GM23338 (cell line): ENCODE measurements at regions not wholly inside any gene's neighbourhood (a gene's known extent, or its start where the extent isn't known, plus 50 kb on each side); places are given as distances from the start of the nearest gene placed in this dataset.

ENCODE experiments used
- ATAC-seq: fragments of 200-7000 bp; cut with Tn5 transposase; 3 replicates; pipeline ENCODE4 v1.9.1; 2020
- DNase-seq: peaks from one replicate; pipeline ENCODE4 v3.0.0-alpha.2; 2015; ENCODE audit warnings: low spot score
- H2AFZ ChIP-seq: fragments of 200-600 bp; sonication (generic); 2 replicates; pipeline ENCODE4 v1.8.0; 2016; ENCODE audit warnings: antibody characterized with exemption, mild to moderate bottlenecking, moderate library complexity
- H3F3A ChIP-seq: fragments of 200-600 bp; sonication (generic); replicated peaks from 2 replicates; pipeline ENCODE4 v1.8.0; 2017; ENCODE audit warnings: antibody characterized with exemption, mixed run types, low read depth
- H3K27ac ChIP-seq: fragments of 200-600 bp; sonication (generic); 2 replicates; pipeline ENCODE4 v1.6.1; 2016; ENCODE audit warnings: low read depth
- H3K27me3 ChIP-seq: fragments of 200-600 bp; sonication (generic); 2 replicates; pipeline ENCODE4 v1.8.0; 2016; ENCODE audit warnings: mild to moderate bottlenecking, mixed run types, moderate library complexity; ENCODE audit not compliant: insufficient read depth
- H3K36me3 ChIP-seq: fragments of 200-600 bp; sonication (generic); 2 replicates; pipeline ENCODE4 v1.8.0; 2016; ENCODE audit warnings: mild to moderate bottlenecking; ENCODE audit not compliant: insufficient read depth
- H3K4me1 ChIP-seq: fragments of 200-600 bp; sonication (generic); 2 replicates; pipeline ENCODE4 v1.8.0; 2016; ENCODE audit warnings: mild to moderate bottlenecking, moderate library complexity; ENCODE audit not compliant: insufficient read depth
- H3K4me2 ChIP-seq: fragments of 200-600 bp; sonication (generic); 2 replicates; pipeline ENCODE4 v1.7.1; 2017; ENCODE audit warnings: mixed run types
- H3K4me3 ChIP-seq: fragments of 200-600 bp; sonication (generic); 2 replicates; pipeline ENCODE4 v1.6.1; 2016; ENCODE audit warnings: mixed run types
- H3K79me2 ChIP-seq: fragments of 200-600 bp; sonication (generic); replicated peaks from 2 replicates; pipeline ENCODE4 v1.8.0; 2017; ENCODE audit warnings: mild to moderate bottlenecking; ENCODE audit not compliant: insufficient read depth
- H3K9me2 ChIP-seq: fragments of 200-600 bp; sonication (generic); 2 replicates; pipeline ENCODE4 v1.8.0; 2017; ENCODE audit not compliant: insufficient read depth
- H4K20me1 ChIP-seq: fragments of 200-600 bp; sonication (generic); replicated peaks from 2 replicates; pipeline ENCODE4 v1.8.0; 2017; ENCODE audit warnings: mild to moderate bottlenecking; ENCODE audit not compliant: insufficient read depth
- H3K27ac Mint-ChIP-seq: 2 replicates; pipeline ENCODE4 v1.8.0; 2020; ENCODE audit warnings: inconsistent platforms, mild to moderate bottlenecking, moderate library complexity, mixed read lengths
- H3K27me3 Mint-ChIP-seq: 3 replicates; pipeline ENCODE4 v1.8.0; 2022; ENCODE audit warnings: low read depth, mild to moderate bottlenecking, moderate library complexity, mixed read lengths, inconsistent platforms; ENCODE audit not compliant: insufficient read depth, poor library complexity
- H3K36me3 Mint-ChIP-seq: 3 replicates; pipeline ENCODE4 v1.8.0; 2021; ENCODE audit warnings: low read depth, mild to moderate bottlenecking, inconsistent platforms, moderate library complexity, mixed read lengths
- H3K4me1 Mint-ChIP-seq: 3 replicates; pipeline ENCODE4 v1.8.0; 2020; ENCODE audit warnings: mild to moderate bottlenecking, inconsistent platforms, mixed read lengths
- H3K4me3 Mint-ChIP-seq: 3 replicates; pipeline ENCODE4 v1.8.0; 2021; ENCODE audit warnings: moderate library complexity, mild to moderate bottlenecking, inconsistent platforms, mixed read lengths
- H3K9me3 Mint-ChIP-seq: 3 replicates; pipeline ENCODE4 v1.8.0; 2020; ENCODE audit warnings: moderate library complexity, mild to moderate bottlenecking, inconsistent platforms, mixed read lengths
- CREB1 ChIP-seq: fragments of 250-450 bp; sonication (Bioruptor Pico); IDR thresholded peaks from 2 replicates; pipeline ENCODE4 v1.5.0; 2020; ENCODE audit warnings: low read depth, mild to moderate bottlenecking, moderate library complexity
- JUNB ChIP-seq: IDR thresholded peaks from one replicate; pipeline ENCODE4 v1.6.1; 2016; ENCODE audit warnings: antibody characterized with exemption; ENCODE audit not compliant: unreplicated experiment
- ZNF114 ChIP-seq: fragments of 250-450 bp; sonication (Bioruptor Pico); IDR thresholded peaks from 2 replicates; pipeline ENCODE4 v1.5.0; 2020; ENCODE audit warnings: mild to moderate bottlenecking, moderate library complexity
- ZNF331 ChIP-seq: fragments of 250-450 bp; sonication (Bioruptor Pico); IDR thresholded peaks from 2 replicates; pipeline ENCODE4 v1.5.0; 2020; ENCODE audit warnings: low read depth, mild to moderate bottlenecking, moderate library complexity
- TF ChIP-seq, protein P1 (sequence below): IDR thresholded peaks from 2 replicates; pipeline ENCODE4 v1.6.1; 2016; ENCODE audit warnings: antibody characterized with exemption
- TF ChIP-seq, protein P2 (sequence below), 2 experiments: fragments of 200-600 bp in 1 of 2; sonication (generic) in 1 of 2; conservative IDR thresholded peaks; 2 replicates each; pipeline versions ENCODE4 v1.5.1 to v1.6.1; 2016 to 2017; ENCODE audit warnings: antibody characterized with exemption in 2 of 2, low read depth in 2 of 2, mild to moderate bottlenecking in 2 of 2, moderate library complexity in 1 of 2
- TF ChIP-seq, protein P3 (sequence below): fragments of 250-450 bp; sonication (Bioruptor Pico); IDR thresholded peaks from 2 replicates; pipeline ENCODE4 v1.5.0; 2020; ENCODE audit warnings: mild to moderate bottlenecking, moderate library complexity

DNA sequence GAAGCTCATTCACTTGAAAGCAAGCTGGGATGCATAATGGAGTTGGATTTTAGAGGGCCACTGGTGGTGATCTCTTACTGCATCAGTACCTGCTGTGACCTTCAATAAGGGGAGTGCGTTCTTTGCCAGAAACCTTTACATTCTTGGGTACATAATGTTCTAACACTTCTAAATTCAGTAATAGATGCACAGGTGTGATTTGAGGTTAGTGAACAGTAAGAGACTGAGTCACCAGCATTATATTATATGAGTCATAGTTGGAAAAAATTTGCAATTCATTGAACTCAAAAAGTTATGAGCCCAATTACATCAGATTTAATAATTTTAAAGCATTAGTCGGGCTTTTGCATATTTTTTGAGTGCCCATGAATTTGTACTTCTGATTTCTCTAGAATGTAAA lies 803.3 kb downstream of the ADCYAP1 start (continued):
- TF ChIP-seq, protein P1, sequence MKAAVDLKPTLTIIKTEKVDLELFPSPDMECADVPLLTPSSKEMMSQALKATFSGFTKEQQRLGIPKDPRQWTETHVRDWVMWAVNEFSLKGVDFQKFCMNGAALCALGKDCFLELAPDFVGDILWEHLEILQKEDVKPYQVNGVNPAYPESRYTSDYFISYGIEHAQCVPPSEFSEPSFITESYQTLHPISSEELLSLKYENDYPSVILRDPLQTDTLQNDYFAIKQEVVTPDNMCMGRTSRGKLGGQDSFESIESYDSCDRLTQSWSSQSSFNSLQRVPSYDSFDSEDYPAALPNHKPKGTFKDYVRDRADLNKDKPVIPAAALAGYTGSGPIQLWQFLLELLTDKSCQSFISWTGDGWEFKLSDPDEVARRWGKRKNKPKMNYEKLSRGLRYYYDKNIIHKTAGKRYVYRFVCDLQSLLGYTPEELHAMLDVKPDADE = no peak

DNA sequence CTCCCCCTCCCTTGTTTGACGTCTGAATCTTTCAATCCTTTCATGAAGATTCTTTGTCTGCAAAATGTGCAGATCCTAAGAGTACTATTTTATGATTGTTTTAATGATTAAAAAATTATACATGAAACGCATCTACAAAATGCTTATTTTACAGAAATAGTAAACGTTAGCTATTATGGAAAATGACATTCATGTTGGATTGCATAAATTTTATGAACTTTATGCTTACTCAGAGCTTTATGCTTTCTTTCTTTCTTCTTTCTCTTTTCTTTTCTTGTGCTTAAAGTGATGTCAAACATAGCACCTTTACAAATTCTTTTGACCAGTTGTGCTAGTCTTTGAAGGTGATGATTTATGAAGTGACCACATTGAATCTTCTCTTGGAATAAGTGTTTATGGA lies 805.4 kb downstream of the ADCYAP1 start:
- no peak overlapping the region for H3K4me2 ChIP-seq
- no peak overlapping the region for H3K4me3 Mint-ChIP-seq
- no peaks in the 10 kb centered on the region for H3K79me2 ChIP-seq
- no peaks in the 10 kb centered on the region for H3K4me1 Mint-ChIP-seq
- no peaks in the 10 kb centered on the region for H3K27me3 ChIP-seq
- ATAC-seq (no peak), DNase-seq (no peak)
- no peak overlapping the region for H3K4me3 ChIP-seq
- TF ChIP-seq, protein P2, sequence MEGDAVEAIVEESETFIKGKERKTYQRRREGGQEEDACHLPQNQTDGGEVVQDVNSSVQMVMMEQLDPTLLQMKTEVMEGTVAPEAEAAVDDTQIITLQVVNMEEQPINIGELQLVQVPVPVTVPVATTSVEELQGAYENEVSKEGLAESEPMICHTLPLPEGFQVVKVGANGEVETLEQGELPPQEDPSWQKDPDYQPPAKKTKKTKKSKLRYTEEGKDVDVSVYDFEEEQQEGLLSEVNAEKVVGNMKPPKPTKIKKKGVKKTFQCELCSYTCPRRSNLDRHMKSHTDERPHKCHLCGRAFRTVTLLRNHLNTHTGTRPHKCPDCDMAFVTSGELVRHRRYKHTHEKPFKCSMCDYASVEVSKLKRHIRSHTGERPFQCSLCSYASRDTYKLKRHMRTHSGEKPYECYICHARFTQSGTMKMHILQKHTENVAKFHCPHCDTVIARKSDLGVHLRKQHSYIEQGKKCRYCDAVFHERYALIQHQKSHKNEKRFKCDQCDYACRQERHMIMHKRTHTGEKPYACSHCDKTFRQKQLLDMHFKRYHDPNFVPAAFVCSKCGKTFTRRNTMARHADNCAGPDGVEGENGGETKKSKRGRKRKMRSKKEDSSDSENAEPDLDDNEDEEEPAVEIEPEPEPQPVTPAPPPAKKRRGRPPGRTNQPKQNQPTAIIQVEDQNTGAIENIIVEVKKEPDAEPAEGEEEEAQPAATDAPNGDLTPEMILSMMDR (conservative IDR thresholded peaks at IDR 0.05; ENCODE audit: low read depth in 2 of 2) = no peak
- TF ChIP-seq ZNF331 (CRISPR knock-in tag) (no peak), ZNF114 (CRISPR knock-in tag) (no peak)
- H3K4me1 ChIP-seq = no peaks in the 10 kb centered on the region
- no peak overlapping the region for H3K27ac ChIP-seq
- no peaks in the 10 kb centered on the region for H3K36me3 ChIP-seq
- H4K20me1 ChIP-seq = no peaks in the 10 kb centered on the region
- H3K9me2 ChIP-seq = no peaks in the 10 kb centered on the region
- no peaks in the 10 kb centered on the region for H3K36me3 Mint-ChIP-seq
- no peak overlapping the region for H3K27ac Mint-ChIP-seq
- H3K27me3 Mint-ChIP-seq = no peaks in the 10 kb centered on the region
- no peaks in the 10 kb centered on the region for H3K9me3 Mint-ChIP-seq
- H2AFZ ChIP-seq = no peak overlapping the region
- no peaks in the 10 kb centered on the region for H3F3A ChIP-seq

DNA sequence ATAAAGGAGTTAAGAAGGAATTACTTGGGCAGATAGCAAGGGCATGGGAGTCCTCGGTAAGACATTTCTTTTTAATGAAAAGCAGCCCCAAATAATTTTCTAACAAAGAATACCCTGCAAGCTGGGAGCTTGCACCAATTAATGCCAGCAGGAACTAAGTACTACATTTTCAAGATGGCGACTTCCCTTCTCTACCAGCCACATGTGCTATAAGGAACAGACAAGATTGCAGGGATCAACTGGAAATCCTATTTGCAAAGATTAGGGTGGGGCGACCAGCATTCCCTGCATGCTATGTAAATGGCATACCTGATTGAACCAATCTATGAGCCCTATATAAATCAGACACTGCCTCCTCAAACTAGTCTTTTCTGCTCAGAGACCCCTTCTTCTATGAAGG lies 827.5 kb downstream of the ADCYAP1 start:
- Histone ChIP-seq H3K27ac (no peak overlapping the region), H3K4me1 (no peaks in the 10 kb centered on the region), H3K79me2 (no peaks in the 10 kb centered on the region), H3K9me2 (no peaks in the 10 kb centered on the region), H3K27me3 (no peaks in the 10 kb centered on the region), H3F3A (no peaks in the 10 kb centered on the region), H3K4me2 (no peak overlapping the region), H2AFZ (peak overlapping the region; percentile 65; the same call in 1 of the 2 replicates), H3K36me3 (no peaks in the 10 kb centered on the region), H3K4me3 (no peak overlapping the region), H4K20me1 (no peaks in the 10 kb centered on the region)
- no peaks in the 10 kb centered on the region for H3K36me3 Mint-ChIP-seq
- no peak overlapping the region for H3K27ac Mint-ChIP-seq
- peaks cover 1% of the 10 kb centered on the region for H3K27me3 Mint-ChIP-seq
- no peak overlapping the region for H3K4me3 Mint-ChIP-seq
- peak; percentile 8 for DNase-seq
- no peak for ATAC-seq
- TF ChIP-seq, protein P3, sequence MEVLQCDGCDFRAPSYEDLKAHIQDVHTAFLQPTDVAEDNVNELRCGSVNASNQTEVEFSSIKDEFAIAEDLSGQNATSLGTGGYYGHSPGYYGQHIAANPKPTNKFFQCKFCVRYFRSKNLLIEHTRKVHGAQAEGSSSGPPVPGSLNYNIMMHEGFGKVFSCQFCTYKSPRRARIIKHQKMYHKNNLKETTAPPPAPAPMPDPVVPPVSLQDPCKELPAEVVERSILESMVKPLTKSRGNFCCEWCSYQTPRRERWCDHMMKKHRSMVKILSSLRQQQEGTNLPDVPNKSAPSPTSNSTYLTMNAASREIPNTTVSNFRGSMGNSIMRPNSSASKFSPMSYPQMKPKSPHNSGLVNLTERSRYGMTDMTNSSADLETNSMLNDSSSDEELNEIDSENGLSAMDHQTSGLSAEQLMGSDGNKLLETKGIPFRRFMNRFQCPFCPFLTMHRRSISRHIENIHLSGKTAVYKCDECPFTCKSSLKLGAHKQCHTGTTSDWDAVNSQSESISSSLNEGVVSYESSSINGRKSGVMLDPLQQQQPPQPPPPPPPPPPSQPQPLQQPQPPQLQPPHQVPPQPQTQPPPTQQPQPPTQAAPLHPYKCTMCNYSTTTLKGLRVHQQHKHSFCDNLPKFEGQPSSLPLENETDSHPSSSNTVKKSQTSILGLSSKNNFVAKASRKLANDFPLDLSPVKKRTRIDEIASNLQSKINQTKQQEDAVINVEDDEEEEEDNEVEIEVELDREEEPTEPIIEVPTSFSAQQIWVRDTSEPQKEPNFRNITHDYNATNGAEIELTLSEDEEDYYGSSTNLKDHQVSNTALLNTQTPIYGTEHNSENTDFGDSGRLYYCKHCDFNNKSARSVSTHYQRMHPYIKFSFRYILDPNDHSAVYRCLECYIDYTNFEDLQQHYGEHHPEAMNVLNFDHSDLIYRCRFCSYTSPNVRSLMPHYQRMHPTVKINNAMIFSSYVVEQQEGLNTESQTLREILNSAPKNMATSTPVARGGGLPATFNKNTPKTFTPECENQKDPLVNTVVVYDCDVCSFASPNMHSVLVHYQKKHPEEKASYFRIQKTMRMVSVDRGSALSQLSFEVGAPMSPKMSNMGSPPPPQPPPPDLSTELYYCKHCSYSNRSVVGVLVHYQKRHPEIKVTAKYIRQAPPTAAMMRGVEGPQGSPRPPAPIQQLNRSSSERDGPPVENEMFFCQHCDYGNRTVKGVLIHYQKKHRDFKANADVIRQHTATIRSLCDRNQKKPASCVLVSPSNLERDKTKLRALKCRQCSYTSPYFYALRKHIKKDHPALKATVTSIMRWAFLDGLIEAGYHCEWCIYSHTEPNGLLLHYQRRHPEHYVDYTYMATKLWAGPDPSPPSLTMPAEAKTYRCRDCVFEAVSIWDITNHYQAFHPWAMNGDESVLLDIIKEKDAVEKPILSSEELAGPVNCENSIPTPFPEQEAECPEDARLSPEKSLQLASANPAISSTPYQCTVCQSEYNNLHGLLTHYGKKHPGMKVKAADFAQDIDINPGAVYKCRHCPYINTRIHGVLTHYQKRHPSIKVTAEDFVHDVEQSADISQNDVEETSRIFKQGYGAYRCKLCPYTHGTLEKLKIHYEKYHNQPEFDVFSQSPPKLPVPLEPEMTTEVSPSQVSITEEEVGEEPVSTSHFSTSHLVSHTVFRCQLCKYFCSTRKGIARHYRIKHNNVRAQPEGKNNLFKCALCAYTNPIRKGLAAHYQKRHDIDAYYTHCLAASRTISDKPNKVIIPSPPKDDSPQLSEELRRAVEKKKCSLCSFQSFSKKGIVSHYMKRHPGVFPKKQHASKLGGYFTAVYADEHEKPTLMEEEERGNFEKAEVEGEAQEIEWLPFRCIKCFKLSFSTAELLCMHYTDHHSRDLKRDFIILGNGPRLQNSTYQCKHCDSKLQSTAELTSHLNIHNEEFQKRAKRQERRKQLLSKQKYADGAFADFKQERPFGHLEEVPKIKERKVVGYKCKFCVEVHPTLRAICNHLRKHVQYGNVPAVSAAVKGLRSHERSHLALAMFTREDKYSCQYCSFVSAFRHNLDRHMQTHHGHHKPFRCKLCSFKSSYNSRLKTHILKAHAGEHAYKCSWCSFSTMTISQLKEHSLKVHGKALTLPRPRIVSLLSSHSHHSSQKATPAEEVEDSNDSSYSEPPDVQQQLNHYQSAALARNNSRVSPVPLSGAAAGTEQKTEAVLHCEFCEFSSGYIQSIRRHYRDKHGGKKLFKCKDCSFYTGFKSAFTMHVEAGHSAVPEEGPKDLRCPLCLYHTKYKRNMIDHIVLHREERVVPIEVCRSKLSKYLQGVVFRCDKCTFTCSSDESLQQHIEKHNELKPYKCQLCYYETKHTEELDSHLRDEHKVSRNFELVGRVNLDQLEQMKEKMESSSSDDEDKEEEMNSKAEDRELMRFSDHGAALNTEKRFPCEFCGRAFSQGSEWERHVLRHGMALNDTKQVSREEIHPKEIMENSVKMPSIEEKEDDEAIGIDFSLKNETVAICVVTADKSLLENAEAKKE = no peak
- TF ChIP-seq CREB1 = no peak
- TF ChIP-seq JUNB = no peak
- no peaks in the 10 kb centered on the region for H3K9me3 Mint-ChIP-seq
- no peaks in the 10 kb centered on the region for H3K4me1 Mint-ChIP-seq
